ENCODE measurements at regions not wholly inside any gene's neighbourhood (a gene's known extent, or its start where the extent isn't known, plus 50 kb on each side); places are given as distances from the start of the nearest gene placed in this dataset.
"Not testable (repeated sequence)": the region's sequence is repeated elsewhere in the genome, so short reads cannot be mapped to it uniquely, and the experiment has no call there.

GRCh38 chr13:44854313-44855060, 134.8 kb downstream of the NUFIP1 start:
- Histone ChIP-seq H3K27me3 (replicated peaks; ENCODE audit: insufficient read depth, low read depth, low read length, poor library complexity) (no peaks in the 10 kb centered on the region), H3K4me3 (ENCODE audit: low read depth, low read length, poor library complexity, severe bottlenecking) (no peak overlapping the region), H3K27ac (ENCODE audit: low read depth, low read length, poor library complexity, severe bottlenecking) (no peak overlapping the region), H3K9me3 (ENCODE audit: low read depth, low read length, poor library complexity, severe bottlenecking) (no peaks in the 10 kb centered on the region), H3K4me1 (ENCODE audit: insufficient read depth, low read length, poor library complexity, severe bottlenecking) (no peaks in the 10 kb centered on the region), H3K36me3 (ENCODE audit: insufficient read depth, low read length, poor library complexity, severe bottlenecking) (no peaks in the 10 kb centered on the region)
- POLR2A ChIA-PET (ENCODE audit: low non-redundant PET): no interaction called here
- no peak for DNase-seq (ENCODE audit: low spot score)
- BruUV-seq (replicated peaks): no TSS peak
- CTCF ChIA-PET: no interaction called here
- intact Hi-C loops (cut with micrococcal nuclease; ENCODE audit: unreplicated experiment): loop anchor here (10.0 kb wide), 1 partner anchor 60 kb away; no protein-coding TSS in a partner anchor
- TF ChIP-seq EZH2 (IDR thresholded peaks at IDR 0.05; ENCODE audit: borderline replicate concordance, low read depth, low read length, poor library complexity, severe bottlenecking) (no peak), CTCF (conservative IDR thresholded peaks at IDR 0.05; ENCODE audit: low read depth, low read length) (no peak)

GRCh38 chr13:44853641-44854040, 135.6 kb downstream of the NUFIP1 start:
- Histone ChIP-seq H3K27ac (ENCODE audit: low read depth, low read length, poor library complexity, severe bottlenecking) (no peak overlapping the region), H3K36me3 (ENCODE audit: insufficient read depth, low read length, poor library complexity, severe bottlenecking) (no peaks in the 10 kb centered on the region), H3K9me3 (ENCODE audit: low read depth, low read length, poor library complexity, severe bottlenecking) (no peaks in the 10 kb centered on the region), H3K27me3 (replicated peaks; ENCODE audit: insufficient read depth, low read depth, low read length, poor library complexity) (no peaks in the 10 kb centered on the region), H3K4me1 (ENCODE audit: insufficient read depth, low read length, poor library complexity, severe bottlenecking) (no peaks in the 10 kb centered on the region), H3K4me3 (ENCODE audit: low read depth, low read length, poor library complexity, severe bottlenecking) (no peak overlapping the region)
- TF ChIP-seq CTCF (conservative IDR thresholded peaks at IDR 0.05; ENCODE audit: low read depth, low read length): no peak
- no peak for TF ChIP-seq EZH2 (IDR thresholded peaks at IDR 0.05; ENCODE audit: borderline replicate concordance, low read depth, low read length, poor library complexity, severe bottlenecking)
- POLR2A ChIA-PET (ENCODE audit: low non-redundant PET): no interaction called here
- intact Hi-C loops (cut with micrococcal nuclease; ENCODE audit: unreplicated experiment): loop anchor here (10.0 kb wide), 1 partner anchor 59 kb away; no protein-coding TSS in a partner anchor
- no TSS peak for BruUV-seq (replicated peaks)
- CTCF ChIA-PET: no interaction called here
- no peak for DNase-seq (ENCODE audit: low spot score)

GRCh38 chr13:44848920-44849676, 140.2 kb downstream of the NUFIP1 start:
- BruUV-seq (replicated peaks): no TSS peak
- Histone ChIP-seq H3K4me1 (ENCODE audit: insufficient read depth, low read length, poor library complexity, severe bottlenecking) (no peaks in the 10 kb centered on the region), H3K9me3 (ENCODE audit: low read depth, low read length, poor library complexity, severe bottlenecking) (no peaks in the 10 kb centered on the region), H3K4me3 (ENCODE audit: low read depth, low read length, poor library complexity, severe bottlenecking) (no peak overlapping the region), H3K27me3 (replicated peaks; ENCODE audit: insufficient read depth, low read depth, low read length, poor library complexity) (peaks cover 3% of the 10 kb centered on the region), H3K27ac (ENCODE audit: low read depth, low read length, poor library complexity, severe bottlenecking) (no peak overlapping the region), H3K36me3 (ENCODE audit: insufficient read depth, low read length, poor library complexity, severe bottlenecking) (no peaks in the 10 kb centered on the region)
- ChIA-PET POLR2A (ENCODE audit: low non-redundant PET) (no interaction called here), CTCF (no interaction called here)
- TF ChIP-seq EZH2 (IDR thresholded peaks at IDR 0.05; ENCODE audit: borderline replicate concordance, low read depth, low read length, poor library complexity, severe bottlenecking) (no peak), CTCF (conservative IDR thresholded peaks at IDR 0.05; ENCODE audit: low read depth, low read length) (no peak)
- DNase-seq (ENCODE audit: low spot score): no peak
- intact Hi-C loops (cut with micrococcal nuclease; ENCODE audit: unreplicated experiment): no loop called here

GRCh38 chr13:44845281-44846058, 143.8 kb downstream of the NUFIP1 start:
- H3K27me3 ChIP-seq (replicated peaks; ENCODE audit: insufficient read depth, low read depth, low read length, poor library complexity); H3K4me1 ChIP-seq (ENCODE audit: insufficient read depth, low read length, poor library complexity, severe bottlenecking); DNase-seq (ENCODE audit: low spot score); CTCF ChIA-PET; intact Hi-C loops (cut with micrococcal nuclease; ENCODE audit: unreplicated experiment); H3K36me3 ChIP-seq (ENCODE audit: insufficient read depth, low read length, poor library complexity, severe bottlenecking); POLR2A ChIA-PET (ENCODE audit: low non-redundant PET); H3K4me3 ChIP-seq (ENCODE audit: low read depth, low read length, poor library complexity, severe bottlenecking); H3K9me3 ChIP-seq (ENCODE audit: low read depth, low read length, poor library complexity, severe bottlenecking); BruUV-seq (replicated peaks); H3K27ac ChIP-seq (ENCODE audit: low read depth, low read length, poor library complexity, severe bottlenecking): not testable (repeated sequence)
